Embryonic facial prominence (tissue), 1 donor: ENCODE measurements at regions not wholly inside any gene's neighbourhood (a gene's known extent, or its start where the extent isn't known, plus 50 kb on each side); places are given as distances from the start of the nearest gene placed in this dataset.
A peak's percentile ranks its signal among the peaks of the same experiment; 100 is the strongest.
"Not testable (repeated sequence)": the region's sequence is repeated elsewhere in the genome, so short reads cannot be mapped to it uniquely, and the experiment has no call there.

Source experiments
- DNase-seq: peaks from one replicate; pipeline ENCODE4 v3.0.0-alpha.2; 2016; ENCODE audit errors: extremely low spot score

GRCh38 chr4:189600718-189601435 is 339.8 kb upstream of the FRG1 start:
- no peak for DNase-seq

GRCh38 chr4:189602827-189603226 is 337.8 kb upstream of the FRG1 start:
- not testable (repeated sequence) for DNase-seq

- not testable (repeated sequence) for DNase-seq
Measured at GRCh38 chr4:189610571-189610970, 330.1 kb upstream of the FRG1 start.

- DNase-seq: no peak
Measured at GRCh38 chr4:189613207-189613606, 327.5 kb upstream of the FRG1 start.

GRCh38 chr4:189615217-189615663 is 325.4 kb upstream of the FRG1 start:
- DNase-seq: no peak

DNA sequence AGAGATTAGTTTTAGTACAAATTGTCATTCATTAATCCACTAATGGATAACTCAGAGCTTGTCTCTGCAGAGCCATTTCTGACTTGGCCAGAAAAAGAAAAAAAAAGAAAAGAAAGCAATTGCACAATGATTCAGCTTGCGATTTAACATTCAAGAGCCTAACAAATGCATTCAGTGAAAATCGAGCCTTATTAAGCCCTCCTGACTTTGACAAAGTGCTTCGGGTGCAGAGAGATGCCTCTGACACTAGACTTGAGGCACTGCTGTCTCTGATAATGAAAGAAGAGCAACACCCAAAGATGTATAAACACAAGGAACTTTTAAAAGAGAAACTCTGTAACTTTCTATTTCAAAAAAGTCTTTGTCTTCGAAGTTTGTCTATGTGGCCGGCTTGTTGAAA is 322.9 kb upstream of the FRG1 start:
- not testable (repeated sequence) for DNase-seq

- DNase-seq: not testable (repeated sequence)
Measured at GRCh38 chr4:189619441-189620250, 321.0 kb upstream of the FRG1 start.

- not testable (repeated sequence) for DNase-seq
Measured at GRCh38 chr4:189622574-189622973, 318.1 kb upstream of the FRG1 start.

GRCh38 chr4:189627041-189627440 is 313.6 kb upstream of the FRG1 start:
- DNase-seq: not testable (repeated sequence)

- DNase-seq: not testable (repeated sequence)
Measured at GRCh38 chr4:189629733-189630132, 310.9 kb upstream of the FRG1 start.

DNA sequence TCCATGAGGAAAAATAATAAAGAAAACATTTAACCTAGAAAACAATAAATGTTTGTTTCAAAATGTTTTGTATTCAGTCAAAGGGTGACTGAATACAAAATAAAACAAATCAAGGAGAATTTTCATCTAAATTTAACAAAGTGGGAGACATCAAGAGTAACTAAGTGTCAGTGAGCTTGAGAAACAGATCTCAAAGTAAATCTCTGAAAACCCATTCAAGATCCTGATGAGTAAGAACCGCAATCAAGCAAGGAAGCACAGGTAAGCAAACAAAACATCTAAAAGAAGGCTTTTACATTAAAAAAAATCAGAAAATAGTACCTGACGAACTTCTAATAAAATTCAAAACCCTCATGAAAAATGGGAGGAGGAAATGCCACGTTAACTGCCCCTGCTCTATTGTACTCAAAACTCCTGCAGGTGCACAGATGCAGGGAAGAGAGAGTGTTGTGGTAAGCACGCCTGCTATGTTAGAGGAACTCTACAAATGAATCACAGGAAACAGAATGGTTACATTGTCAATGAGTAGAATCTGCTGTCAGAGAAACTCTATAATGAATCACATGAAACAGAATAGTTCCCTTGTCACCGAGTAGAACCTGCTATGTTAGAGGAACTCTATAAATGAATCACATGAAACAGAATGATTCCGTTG is 309.6 kb upstream of the FRG1 start:
- not testable (repeated sequence) for DNase-seq

DNA sequence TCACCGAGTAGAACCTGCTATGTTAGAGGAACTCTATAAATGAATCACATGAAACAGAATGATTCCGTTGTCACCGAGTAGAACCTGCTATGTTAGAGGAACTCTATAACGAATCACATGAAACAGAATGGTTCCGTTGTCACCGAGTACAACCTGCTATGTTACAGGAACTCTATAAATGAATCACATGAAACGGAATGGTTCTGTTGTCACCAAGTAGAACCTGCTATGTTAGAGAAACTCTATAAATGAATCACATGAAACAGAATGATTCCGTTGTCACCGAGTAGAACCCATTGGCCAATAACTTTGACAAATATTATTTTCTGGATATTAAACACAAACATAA is 309.1 kb upstream of the FRG1 start:
- DNase-seq: not testable (repeated sequence)

DNA sequence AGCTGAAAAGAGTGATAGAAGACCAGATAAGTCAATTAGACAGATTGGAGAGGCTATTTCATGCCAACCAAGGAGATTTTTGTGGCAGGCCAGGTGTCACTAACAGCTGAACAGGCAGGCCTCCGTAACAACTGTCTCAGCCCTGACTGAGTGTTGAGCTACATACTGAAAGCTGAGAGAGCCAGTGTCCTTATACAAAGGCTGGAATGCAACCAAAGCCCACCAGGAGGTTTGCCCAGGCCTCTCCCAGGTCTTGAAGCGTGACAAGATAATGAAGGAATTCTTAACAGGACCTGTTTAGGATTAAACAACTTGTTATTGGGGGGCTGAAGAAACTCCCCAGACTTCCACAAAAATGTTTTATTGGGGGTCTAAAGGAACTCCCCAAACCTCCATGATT is 290.2 kb upstream of the FRG1 start:
- DNase-seq: not testable (repeated sequence)

GRCh38 chr4:189653130-189653653 is 287.5 kb upstream of the FRG1 start:
- not testable (repeated sequence) for DNase-seq

DNA sequence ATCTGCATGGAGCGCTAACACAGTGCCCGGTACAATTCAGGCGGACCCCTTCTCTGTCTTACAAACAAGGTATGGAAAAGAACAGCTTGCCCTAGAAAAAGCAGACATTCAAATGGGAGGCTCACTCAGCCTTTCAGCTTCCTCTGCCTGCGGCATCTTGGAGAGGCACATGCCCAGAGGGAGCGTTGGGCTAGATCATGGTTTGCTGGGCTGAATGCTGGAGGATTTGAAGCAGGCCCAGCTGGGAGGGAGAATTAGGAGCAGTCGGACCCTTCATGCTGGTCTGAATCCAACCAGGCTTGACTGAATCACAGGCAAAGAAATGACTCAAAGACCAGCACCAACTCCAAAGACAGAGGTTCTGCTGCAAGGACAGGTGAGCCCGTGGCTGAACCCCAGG is 286.7 kb upstream of the FRG1 start:
- DNase-seq: not testable (repeated sequence)

DNA sequence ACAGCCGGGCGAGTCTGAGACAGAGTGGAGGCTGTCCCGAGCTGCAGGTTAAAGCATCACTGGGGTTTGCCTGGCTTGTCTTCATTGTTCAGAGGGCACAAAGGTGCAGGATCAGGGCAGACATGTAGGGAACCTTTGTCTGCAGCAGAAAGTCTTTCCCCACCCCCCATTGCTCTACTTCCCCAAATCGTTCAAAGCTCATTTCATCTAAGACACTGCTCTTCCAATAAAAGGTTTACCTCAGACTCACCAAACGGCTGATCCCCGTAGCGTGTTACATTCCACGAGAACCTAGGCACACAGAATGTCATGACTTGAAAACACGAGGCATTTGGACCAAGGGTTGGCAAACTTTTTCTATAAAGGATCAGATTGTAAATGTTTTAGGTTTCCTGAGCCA is 286.3 kb upstream of the FRG1 start:
- DNase-seq: not testable (repeated sequence)

- DNase-seq: not testable (repeated sequence)
Measured at GRCh38 chr4:189655817-189656216, 284.9 kb upstream of the FRG1 start.

GRCh38 chr4:189656641-189657040 is 284.0 kb upstream of the FRG1 start:
- peak; percentile 20 for DNase-seq

GRCh38 chr4:189658259-189658658 is 282.4 kb upstream of the FRG1 start:
- not testable (repeated sequence) for DNase-seq

DNA sequence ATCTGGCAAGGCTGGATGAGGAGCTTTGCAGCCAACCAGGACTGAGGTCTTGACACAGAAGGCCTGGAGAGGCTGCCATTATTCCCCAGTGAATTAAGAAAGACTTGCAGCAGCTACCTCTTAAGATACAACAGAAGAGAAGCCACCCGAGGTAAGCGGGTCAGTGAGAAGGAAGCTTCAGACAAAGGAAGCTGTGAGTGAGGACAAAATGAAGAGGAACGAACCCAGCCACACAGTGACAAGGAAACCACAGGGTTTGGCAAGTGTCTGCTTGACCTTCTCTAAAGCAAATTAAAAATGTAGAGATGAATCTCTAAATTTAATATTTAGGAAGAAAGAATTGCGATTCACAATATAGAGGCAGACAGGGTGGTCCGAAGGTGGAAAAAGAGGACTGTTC is 281.8 kb upstream of the FRG1 start:
- DNase-seq: not testable (repeated sequence)

DNA sequence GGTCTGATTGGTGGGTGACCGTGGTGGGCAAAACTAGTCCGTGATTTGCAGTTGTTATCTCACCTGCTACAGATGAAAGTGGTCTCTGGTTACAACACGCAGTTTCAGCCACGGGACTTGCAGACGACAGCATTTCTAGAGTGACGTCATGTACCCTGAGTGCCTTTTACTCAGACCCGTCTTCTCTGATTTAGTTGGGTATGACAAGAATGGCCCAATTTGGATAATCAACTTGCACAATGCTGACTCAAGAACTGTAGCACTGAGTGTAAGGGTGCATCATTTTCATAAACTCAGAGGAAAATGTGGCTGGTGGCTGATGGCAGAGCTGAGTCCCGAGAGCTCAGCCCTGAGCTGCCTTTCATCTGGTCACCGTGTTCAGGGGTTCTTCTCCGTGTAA is 281.4 kb upstream of the FRG1 start:
- DNase-seq: no peak

DNA sequence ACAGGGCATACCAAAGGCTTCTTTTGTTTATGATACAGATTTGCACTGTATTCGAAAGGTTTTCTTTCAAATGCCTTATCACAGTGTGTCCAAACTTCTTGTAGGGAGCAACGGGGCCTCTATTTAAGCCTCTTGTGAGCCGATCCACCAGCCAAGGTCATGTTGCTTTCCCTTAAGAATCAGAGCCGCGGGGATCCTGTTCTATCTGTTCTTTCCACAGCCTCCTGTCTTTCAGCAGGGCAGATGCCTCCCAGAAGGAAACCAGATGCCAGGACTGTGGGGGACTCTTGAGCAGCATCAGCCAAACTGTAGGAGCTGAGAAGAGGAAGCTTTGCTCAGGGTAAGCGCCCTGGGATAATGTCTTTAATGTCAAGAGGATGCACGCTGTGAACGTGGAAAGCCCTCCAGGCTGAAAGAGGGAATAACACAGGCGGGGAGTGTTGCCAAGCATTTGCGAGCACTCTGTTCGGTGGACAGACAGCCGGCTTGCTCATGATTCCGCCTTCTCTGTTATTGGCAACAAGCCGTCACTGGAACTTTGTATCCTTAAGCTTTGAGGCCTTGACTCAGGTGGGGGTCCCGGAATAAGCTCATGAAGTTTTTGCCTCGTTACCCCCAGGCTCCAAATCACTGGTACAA is 279.8 kb upstream of the FRG1 start:
- DNase-seq: no peak
